CD4-positive, alpha-beta T cell (primary cell): ENCODE measurements at regions not wholly inside any gene's neighbourhood (a gene's known extent, or its start where the extent isn't known, plus 50 kb on each side); places are given as distances from the start of the nearest gene placed in this dataset.

ENCODE experiments used
- ATAC-seq: fragments of 200-7000 bp; cut with Tn5 transposase; one replicate; pipeline ENCODE4 v1.10.0; 2022; ENCODE audit warnings: mild to moderate bottlenecking; ENCODE audit not compliant: poor library complexity
- CTCF ChIA-PET: fragments of 350-600 bp; sonication (Branson Sonifier 250); formaldehyde crosslinking; loops from one replicate; lab custom pipeline; 2021; ENCODE audit warnings: antibody characterized with exemption, inconsistent platforms; lab: Charles Lee
- POLR2A ChIA-PET: fragments of 350-600 bp; sonication (Branson Sonifier 250); formaldehyde crosslinking; loops from one replicate; lab custom pipeline; 2021; ENCODE audit warnings: antibody characterized with exemption, inconsistent platforms; lab: Charles Lee
- DNase-seq, 14 experiments: peaks; one replicate each; pipeline ENCODE4 v3.0.0-alpha.2; 2013 to 2020; ENCODE audit warnings: mixed read lengths in 2 of 14
- H3K27ac ChIP-seq, 2 donors: one replicate each; pipeline versions ENCODE4 v1.5.1 to v1.7.0; 2013; ENCODE audit warnings: low read length in 2 of 2, low read depth in 1 of 2, mild to moderate bottlenecking in 1 of 2
- H3K27me3 ChIP-seq, 2 experiments: 1 replicate in 1 of 2; 2 replicates in 1 of 2; pipeline versions ENCODE4 v1.6.1 to v1.7.0; 2013; ENCODE audit warnings: low read length in 2 of 2, control low read depth in 1 of 2, mild to moderate bottlenecking in 1 of 2, moderate library complexity in 1 of 2; ENCODE audit not compliant: insufficient read depth in 2 of 2, control insufficient read depth in 1 of 2
- H3K36me3 ChIP-seq: one replicate; pipeline ENCODE4 v1.6.1; 2013; ENCODE audit warnings: low read length, control low read depth; ENCODE audit not compliant: insufficient read depth
- H3K4me1 ChIP-seq: one replicate; pipeline ENCODE4 v1.6.1; 2013; ENCODE audit warnings: low read length, control low read depth; ENCODE audit not compliant: insufficient read depth
- H3K4me3 ChIP-seq: one replicate; pipeline ENCODE4 v1.5.1; 2013; ENCODE audit warnings: mild to moderate bottlenecking, low read length, moderate library complexity
- H3K9me3 ChIP-seq, 2 experiments: 1 replicate in 1 of 2; 2 replicates in 1 of 2; pipeline versions ENCODE4 v1.6.1 to v1.7.0; 2013; ENCODE audit warnings: low read length in 2 of 2, mild to moderate bottlenecking in 2 of 2, control low read depth in 1 of 2, moderate library complexity in 1 of 2; ENCODE audit not compliant: control insufficient read depth in 1 of 2, insufficient read depth in 1 of 2
- H3K27ac Mint-ChIP-seq: one replicate; pipeline ENCODE4 v1.8.0; 2020; ENCODE audit warnings: mixed read lengths
- H3K27me3 Mint-ChIP-seq: one replicate; pipeline ENCODE4 v1.8.0; 2021; ENCODE audit warnings: mixed read lengths
- H3K36me3 Mint-ChIP-seq: one replicate; pipeline ENCODE4 v1.8.0; 2021; ENCODE audit warnings: low read depth, mixed read lengths
- H3K4me1 Mint-ChIP-seq: one replicate; pipeline ENCODE4 v1.8.0; 2021; ENCODE audit warnings: low read depth, mixed read lengths
- H3K4me3 Mint-ChIP-seq: one replicate; pipeline ENCODE4 v1.8.0; 2020; ENCODE audit warnings: mild to moderate bottlenecking, mixed read lengths
- H3K9me3 Mint-ChIP-seq: one replicate; pipeline ENCODE4 v1.8.0; 2020; ENCODE audit warnings: mixed read lengths
- intact Hi-C, 2 experiments: fragments of 100-400 bp; cut with DNase I in 1 of 2; cut with micrococcal nuclease in 1 of 2; formaldehyde crosslinking; loops; one replicate each; pipeline versions ENCODE4 v1.15.1 to v1.9.0; 2023 to 2025; cut with DNase I, micrococcal nuclease
- TF ChIP-seq, protein P1 (sequence below): fragments of 200-600 bp; IDR thresholded peaks from one replicate; pipeline ENCODE4 v1.8.0; 2022; ENCODE audit warnings: antibody characterized with exemption, mild to moderate bottlenecking

DNA sequence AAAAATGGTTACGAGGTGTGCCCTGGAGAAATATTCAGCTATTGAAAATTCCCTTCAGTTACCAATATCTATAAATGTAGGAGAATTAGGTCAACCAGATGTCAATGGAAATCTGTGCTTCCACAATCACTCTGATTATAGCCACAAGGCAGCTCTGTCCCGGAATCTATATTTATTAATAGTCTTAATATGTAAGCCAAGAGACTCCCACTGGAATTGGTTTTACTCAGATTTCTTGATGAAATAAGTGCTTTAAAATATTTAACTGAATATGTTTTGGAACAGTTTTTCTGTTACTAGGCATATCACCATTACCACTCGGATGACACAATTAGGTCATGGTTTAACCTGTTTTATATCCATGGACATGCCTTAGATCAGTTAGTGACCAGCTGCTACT lies 169.6 kb downstream of the POM121L12 start:
- DNase-seq (no peak), ATAC-seq (no peak)
- H3K4me3 Mint-ChIP-seq, result no peak overlapping the region
- Histone ChIP-seq H3K27me3 (no peaks in the 10 kb centered on the region), H3K27ac (no peak overlapping the region), H3K4me3 (no peak overlapping the region), H3K4me1 (no peaks in the 10 kb centered on the region), H3K9me3 (peaks cover 4 to 11% of the 10 kb centered on the region in 2 experiments), H3K36me3 (no peaks in the 10 kb centered on the region)
- intact Hi-C loops, result no loop called here
- H3K9me3 Mint-ChIP-seq, result peaks cover 16% of the 10 kb centered on the region
- no peaks in the 10 kb centered on the region for H3K27me3 Mint-ChIP-seq
- POLR2A ChIA-PET, result no interaction called here
- TF ChIP-seq, protein P1, sequence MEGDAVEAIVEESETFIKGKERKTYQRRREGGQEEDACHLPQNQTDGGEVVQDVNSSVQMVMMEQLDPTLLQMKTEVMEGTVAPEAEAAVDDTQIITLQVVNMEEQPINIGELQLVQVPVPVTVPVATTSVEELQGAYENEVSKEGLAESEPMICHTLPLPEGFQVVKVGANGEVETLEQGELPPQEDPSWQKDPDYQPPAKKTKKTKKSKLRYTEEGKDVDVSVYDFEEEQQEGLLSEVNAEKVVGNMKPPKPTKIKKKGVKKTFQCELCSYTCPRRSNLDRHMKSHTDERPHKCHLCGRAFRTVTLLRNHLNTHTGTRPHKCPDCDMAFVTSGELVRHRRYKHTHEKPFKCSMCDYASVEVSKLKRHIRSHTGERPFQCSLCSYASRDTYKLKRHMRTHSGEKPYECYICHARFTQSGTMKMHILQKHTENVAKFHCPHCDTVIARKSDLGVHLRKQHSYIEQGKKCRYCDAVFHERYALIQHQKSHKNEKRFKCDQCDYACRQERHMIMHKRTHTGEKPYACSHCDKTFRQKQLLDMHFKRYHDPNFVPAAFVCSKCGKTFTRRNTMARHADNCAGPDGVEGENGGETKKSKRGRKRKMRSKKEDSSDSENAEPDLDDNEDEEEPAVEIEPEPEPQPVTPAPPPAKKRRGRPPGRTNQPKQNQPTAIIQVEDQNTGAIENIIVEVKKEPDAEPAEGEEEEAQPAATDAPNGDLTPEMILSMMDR, result no peak
- CTCF ChIA-PET, result no interaction called here
- H3K27ac Mint-ChIP-seq, result no peak overlapping the region
- no peaks in the 10 kb centered on the region for H3K4me1 Mint-ChIP-seq
- H3K36me3 Mint-ChIP-seq, result no peaks in the 10 kb centered on the region

DNA sequence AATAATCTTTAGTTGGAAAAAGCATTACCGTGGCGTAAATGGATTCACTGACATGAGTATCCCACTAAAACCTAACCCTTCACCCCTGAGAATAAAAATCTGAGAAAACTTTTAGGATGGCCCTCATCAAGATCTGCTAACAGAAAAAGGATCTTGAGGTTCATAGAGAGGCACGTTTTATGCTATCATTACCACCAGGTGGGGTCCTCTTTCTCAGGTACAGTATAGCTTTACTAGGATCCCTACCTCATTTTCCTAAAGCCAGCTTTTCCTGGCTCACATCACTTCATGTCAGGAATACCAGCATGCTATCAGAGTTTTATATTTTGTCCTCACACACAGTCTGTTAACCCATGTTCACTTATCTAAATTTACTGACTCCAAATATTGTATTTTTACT lies 173.7 kb downstream of the POM121L12 start:
- Histone ChIP-seq H3K4me1 (no peaks in the 10 kb centered on the region), H3K27me3 (no peaks in the 10 kb centered on the region), H3K4me3 (no peak overlapping the region), H3K27ac (no peak overlapping the region), H3K36me3 (no peaks in the 10 kb centered on the region), H3K9me3 (peaks cover 4 to 22% of the 10 kb centered on the region in 2 experiments)
- Mint-ChIP-seq H3K4me1 (no peaks in the 10 kb centered on the region), H3K36me3 (peaks cover 2% of the 10 kb centered on the region), H3K9me3 (peaks cover 29% of the 10 kb centered on the region), H3K27ac (no peak overlapping the region), H3K4me3 (no peak overlapping the region), H3K27me3 (no peaks in the 10 kb centered on the region)
- DNase-seq (no peak), ATAC-seq (no peak)
- TF ChIP-seq, protein P1, result no peak
- ChIA-PET POLR2A (no interaction called here), CTCF (no interaction called here)
- intact Hi-C loops, result no loop called here

DNA sequence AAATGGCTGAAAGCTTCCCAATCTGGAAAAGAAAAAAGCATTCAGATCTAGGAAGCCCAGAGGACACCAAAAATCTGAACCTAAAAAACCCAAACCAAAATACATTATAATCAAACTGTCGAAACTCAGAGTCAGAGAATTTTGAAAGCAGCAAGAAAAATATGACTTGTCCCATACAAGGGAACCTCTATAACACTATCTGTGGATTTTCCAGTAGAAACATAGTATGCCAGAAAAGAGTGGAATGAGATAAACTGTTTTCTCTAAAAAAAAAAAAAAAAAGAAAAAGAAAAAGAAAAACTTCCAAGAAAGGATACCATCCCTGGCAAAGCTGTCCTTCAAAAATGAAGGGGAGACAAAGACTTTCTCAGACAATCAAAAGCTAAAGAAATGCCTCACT lies 179.0 kb downstream of the POM121L12 start:
- H3K9me3 Mint-ChIP-seq, result peaks cover 23% of the 10 kb centered on the region
- no peaks in the 10 kb centered on the region for H3K4me1 Mint-ChIP-seq
- CTCF ChIA-PET, result no interaction called here
- no peaks in the 10 kb centered on the region for H3K36me3 ChIP-seq
- H3K27ac ChIP-seq, result no peak overlapping the region
- DNase-seq (no peak), ATAC-seq (no peak)
- H3K4me3 Mint-ChIP-seq, result no peak overlapping the region
- TF ChIP-seq, protein P1, result no peak
- no peak overlapping the region for H3K27ac Mint-ChIP-seq
- H3K9me3 ChIP-seq, result peaks cover 18 to 26% of the 10 kb centered on the region in 2 experiments
- H3K4me1 ChIP-seq, result no peaks in the 10 kb centered on the region
- peaks cover 4% of the 10 kb centered on the region for H3K36me3 Mint-ChIP-seq
- H3K27me3 ChIP-seq, result no peaks in the 10 kb centered on the region
- intact Hi-C loops, result no loop called here
- POLR2A ChIA-PET, result no interaction called here
- no peaks in the 10 kb centered on the region for H3K27me3 Mint-ChIP-seq
- H3K4me3 ChIP-seq, result no peak overlapping the region
